CD14-positive monocyte (primary cell): ENCODE measurements at regions not wholly inside any gene's neighbourhood (a gene's known extent, or its start where the extent isn't known, plus 50 kb on each side); places are given as distances from the start of the nearest gene placed in this dataset.

Source experiments
- DNase-seq, 3 donors: peaks; one replicate each; pipeline ENCODE4 v3.0.0-alpha.2; 2011 to 2022
- H2AFZ ChIP-seq: 2 replicates; pipeline ENCODE4 v1.6.0; 2012; ENCODE audit warnings: mild to moderate bottlenecking, low read depth, low read length, inconsistent platforms; ENCODE audit not compliant: insufficient read depth, poor library complexity, severe bottlenecking
- H3K27ac ChIP-seq, 2 donors: 1 replicate in 1 of 2; 2 replicates in 1 of 2; pipeline ENCODE4 v1.5.1; 2012 to 2013; ENCODE audit warnings: low read length in 2 of 2, control low read depth in 1 of 2, inconsistent platforms in 1 of 2, low read depth in 1 of 2, mild to moderate bottlenecking in 1 of 2
- H3K27me3 ChIP-seq, 2 donors: one replicate each; pipeline versions ENCODE4 v1.6.0 to v1.6.1; 2011 to 2013; ENCODE audit warnings: low read length in 2 of 2; ENCODE audit not compliant: control insufficient read depth in 2 of 2, insufficient read depth in 2 of 2
- H3K36me3 ChIP-seq, 2 donors: replicated peaks in 1 of 2; 1 replicate in 1 of 2; 2 replicates in 1 of 2; pipeline versions ENCODE4 v1.5.1 to v1.6.1; 2012 to 2013; ENCODE audit warnings: low read length in 2 of 2, control low read depth in 1 of 2, inconsistent platforms in 1 of 2, mild to moderate bottlenecking in 1 of 2; ENCODE audit not compliant: insufficient read depth in 2 of 2, control insufficient read depth in 1 of 2
- H3K4me1 ChIP-seq, 2 donors: 1 replicate in 1 of 2; 2 replicates in 1 of 2; pipeline versions ENCODE4 v1.5.1 to v1.6.1; 2012 to 2013; ENCODE audit warnings: low read length in 2 of 2, control low read depth in 1 of 2, inconsistent platforms in 1 of 2, mild to moderate bottlenecking in 1 of 2, moderate library complexity in 1 of 2; ENCODE audit not compliant: insufficient read depth in 2 of 2, control insufficient read depth in 1 of 2
- H3K4me2 ChIP-seq: replicated peaks from 2 replicates; pipeline ENCODE3; 2012; ENCODE audit warnings: low read length, moderate library complexity, mild to moderate bottlenecking; ENCODE audit not compliant: poor library complexity, severe bottlenecking; ENCODE audit errors: extremely low read depth
- H3K4me3 ChIP-seq, 3 experiments: fragments of 200-600 bp in 1 of 3; sonication (generic) in 1 of 3; replicated peaks in 1 of 3; 1 replicate in 2 of 3; 2 replicates in 1 of 3; pipeline ENCODE4 v1.5.1; 2011 to 2013; ENCODE audit warnings: low read length in 3 of 3, mild to moderate bottlenecking in 3 of 3, control low read depth in 2 of 3, low read depth in 2 of 3, inconsistent platforms in 1 of 3, moderate library complexity in 1 of 3
- H3K79me2 ChIP-seq: 2 replicates; pipeline ENCODE4 v1.6.0; 2012; ENCODE audit warnings: mild to moderate bottlenecking, control low read depth, inconsistent platforms, low read length, moderate library complexity; ENCODE audit not compliant: insufficient read depth
- H3K9ac ChIP-seq: 2 replicates; pipeline ENCODE4 v1.6.0; 2017; ENCODE audit warnings: low read length, mild to moderate bottlenecking; ENCODE audit not compliant: insufficient read depth, poor library complexity, severe bottlenecking
- H3K9me3 ChIP-seq, 2 donors: replicated peaks in 1 of 2; 1 replicate in 1 of 2; 2 replicates in 1 of 2; pipeline versions ENCODE4 v1.5.1 to v1.6.1; 2012 to 2013; ENCODE audit warnings: low read length in 2 of 2, control low read depth in 1 of 2; ENCODE audit not compliant: control insufficient read depth in 1 of 2, insufficient read depth in 1 of 2
- H4K20me1 ChIP-seq: 2 replicates; pipeline ENCODE4 v1.6.0; 2012; ENCODE audit warnings: mild to moderate bottlenecking, low read length, control low read depth, moderate library complexity; ENCODE audit not compliant: insufficient read depth
- H3K27ac Mint-ChIP-seq, 7 donors: one replicate each; pipeline ENCODE4 v1.8.0; 2020; ENCODE audit warnings: mild to moderate bottlenecking in 7 of 7, mixed read lengths in 7 of 7, moderate library complexity in 6 of 7, inconsistent platforms in 2 of 7
- H3K27me3 Mint-ChIP-seq, 3 donors: one replicate each; pipeline ENCODE4 v1.8.0; 2021 to 2022; ENCODE audit warnings: low read depth in 3 of 3, mild to moderate bottlenecking in 3 of 3, mixed read lengths in 3 of 3, moderate library complexity in 3 of 3, inconsistent platforms in 1 of 3
- H3K36me3 Mint-ChIP-seq, 2 donors: one replicate each; pipeline ENCODE4 v1.8.0; 2020; ENCODE audit warnings: mixed read lengths in 2 of 2, inconsistent platforms in 1 of 2, mild to moderate bottlenecking in 1 of 2
- H3K4me1 Mint-ChIP-seq: one replicate; pipeline ENCODE4 v1.8.0; 2020; ENCODE audit warnings: mild to moderate bottlenecking, mixed read lengths
- H3K4me3 Mint-ChIP-seq, 2 donors: one replicate each; pipeline ENCODE4 v1.8.0; 2020; ENCODE audit warnings: mild to moderate bottlenecking in 2 of 2, mixed read lengths in 2 of 2, moderate library complexity in 1 of 2
- H3K9me3 Mint-ChIP-seq, 7 donors: one replicate each; pipeline ENCODE4 v1.8.0; 2020 to 2022; ENCODE audit warnings: mixed read lengths in 7 of 7, mild to moderate bottlenecking in 6 of 7, moderate library complexity in 6 of 7, inconsistent platforms in 2 of 7
- CTCF ChIP-seq: fragments of 200-600 bp; IDR thresholded peaks from one replicate; pipeline ENCODE4 v1.8.0; 2022; ENCODE audit warnings: antibody characterized with exemption, mild to moderate bottlenecking
- WGBS: methylation state at CpG from one replicate; pipeline ENCODE4 v1.1.5; 2013; ENCODE audit warnings: missing lambda C conversion rate; ENCODE audit not compliant: insufficient coverage; 5-methylcytosine and 5-hydroxymethylcytosine counted together
- intact Hi-C, 2 donors: fragments of 100-400 bp; cut with micrococcal nuclease; formaldehyde crosslinking; loops; one replicate each; pipeline versions ENCODE4 v1.15.0 to v1.15.1; 2023

- H3K9me3 ChIP-seq, result no peaks in the 10 kb centered on the region
- 100% methylated on average over 2 of the region's 7 CpGs for WGBS
- no peaks in the 10 kb centered on the region for H4K20me1 ChIP-seq
- Mint-ChIP-seq H3K9me3 (peaks cover 0 to under 1% (median 0%) of the 10 kb centered on the region in 7 donors), H3K4me3 (no peak overlapping the region), H3K27ac (no peak overlapping the region), H3K36me3 (no peaks in the 10 kb centered on the region), H3K4me1 (peaks cover 23% of the 10 kb centered on the region), H3K27me3 (peaks cover 0 to 2% (median 0%) of the 10 kb centered on the region in 3 donors)
- H3K4me3 ChIP-seq, result no peak overlapping the region
- no peak for TF ChIP-seq CTCF
- no peak overlapping the region for H3K9ac ChIP-seq
- H3K79me2 ChIP-seq, result no peaks in the 10 kb centered on the region
- no peaks in the 10 kb centered on the region for H3K36me3 ChIP-seq
- H3K4me1 ChIP-seq, result peaks cover 13 to 15% of the 10 kb centered on the region in 2 donors
- intact Hi-C loops, result no loop called here
- H3K27ac ChIP-seq, result no peak overlapping the region
- no peak overlapping the region for H2AFZ ChIP-seq
- DNase-seq, result no peak
- H3K4me2 ChIP-seq, result no peak overlapping the region
- no peaks in the 10 kb centered on the region for H3K27me3 ChIP-seq
These were observed 361.1 kb downstream of the ETS1 start for GRCh38 chr11:128226106-128226716.

GRCh38 chr11:128222245-128222884 is 365.0 kb downstream of the ETS1 start:
- Histone ChIP-seq H3K9ac (no peak overlapping the region), H3K27ac (no peak overlapping the region), H3K4me2 (no peak overlapping the region), H3K4me1 (peaks cover 11 to 12% of the 10 kb centered on the region in 2 donors), H3K9me3 (no peaks in the 10 kb centered on the region), H2AFZ (no peak overlapping the region), H3K36me3 (no peaks in the 10 kb centered on the region), H3K4me3 (no peak overlapping the region), H3K79me2 (no peaks in the 10 kb centered on the region), H3K27me3 (no peaks in the 10 kb centered on the region), H4K20me1 (no peaks in the 10 kb centered on the region)
- H3K4me1 Mint-ChIP-seq, result peaks cover 17% of the 10 kb centered on the region
- no peak for TF ChIP-seq CTCF
- H3K4me3 Mint-ChIP-seq, result no peak overlapping the region
- WGBS, result 100% methylated on average over 2 of the region's 5 CpGs
- no peak overlapping the region for H3K27ac Mint-ChIP-seq
- no peaks in the 10 kb centered on the region for H3K9me3 Mint-ChIP-seq
- intact Hi-C loops, result no loop called here
- H3K27me3 Mint-ChIP-seq, result peaks cover 0 to 2% (median 0%) of the 10 kb centered on the region in 3 donors
- no peak for DNase-seq
- no peaks in the 10 kb centered on the region for H3K36me3 Mint-ChIP-seq
